Urothelium cell line (cell line): ENCODE measurements at regions not wholly inside any gene's neighbourhood (a gene's known extent, or its start where the extent isn't known, plus 50 kb on each side); places are given as distances from the start of the nearest gene placed in this dataset.
A peak's percentile ranks its signal among the peaks of the same experiment; 100 is the strongest.

ENCODE experiments used
- DNase-seq: peaks from one replicate; pipeline ENCODE4 v3.0.0; 2011; ENCODE audit warnings: low spot score, mixed read lengths
- FAIRE-seq: peaks from 2 replicates; lab custom pipeline; 2011; peaks lifted over from hg19 to GRCh38; lab: Jason Lieb, UNC

DNA sequence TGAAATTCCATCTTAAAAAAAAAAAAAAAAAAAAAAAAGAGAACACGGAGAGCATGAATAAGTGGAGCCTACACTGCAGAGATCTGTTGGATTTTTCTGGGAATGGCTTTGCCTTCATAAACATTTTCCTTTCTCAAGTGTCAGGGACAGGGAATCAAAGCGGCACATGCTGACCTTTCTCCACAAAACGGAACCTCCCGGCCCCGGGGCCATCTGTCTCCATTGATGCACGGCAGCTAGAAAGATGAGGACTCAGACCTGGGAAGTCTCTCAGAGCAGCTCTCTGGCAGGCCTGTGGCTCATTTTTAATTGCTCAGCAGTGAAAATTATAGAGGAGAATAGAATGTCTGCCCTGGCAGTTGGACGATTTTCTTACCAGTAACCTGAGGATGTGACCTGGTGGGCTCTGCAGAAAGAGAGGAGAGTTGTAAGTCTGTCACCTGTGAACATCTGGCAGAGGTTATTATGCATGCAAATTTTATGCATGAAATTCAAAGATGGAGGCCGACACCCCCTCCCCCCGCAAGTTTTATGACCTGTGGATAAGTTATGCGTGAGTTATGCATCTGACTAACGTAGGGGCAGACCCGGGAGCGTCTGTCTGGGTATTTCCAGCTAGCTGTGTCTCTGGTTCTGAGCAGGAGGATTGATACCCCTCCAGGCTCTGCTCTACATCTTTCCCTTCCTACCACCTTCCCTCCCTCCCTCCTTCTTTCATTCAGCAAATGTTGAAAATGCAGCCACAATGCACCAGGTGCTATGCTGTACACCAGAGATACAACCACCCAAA, 352.5 kb downstream of the CDH26 start:
- DNase-seq (no peak), FAIRE-seq (no peak)

DNA sequence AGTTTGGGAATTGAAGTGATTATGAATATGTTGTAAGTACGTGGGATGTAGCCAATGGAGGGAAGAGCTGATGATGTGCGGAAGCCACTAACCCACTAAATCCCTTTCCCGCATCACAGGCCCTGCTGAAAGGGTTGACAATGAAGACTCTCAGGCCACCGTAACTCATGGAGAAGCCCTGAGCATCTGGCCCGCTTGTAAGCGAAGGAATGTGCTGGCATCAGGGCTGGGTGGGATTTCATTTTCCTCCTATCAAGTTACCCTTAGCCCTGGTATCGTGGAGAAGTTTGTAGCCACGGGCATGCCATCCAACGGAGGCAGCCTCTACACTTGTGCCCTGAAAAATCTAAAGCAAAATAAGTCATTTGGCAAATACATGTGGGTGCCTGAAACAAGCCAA, 355.0 kb downstream of the CDH26 start:
- no peak for FAIRE-seq
- no peak for DNase-seq

DNA sequence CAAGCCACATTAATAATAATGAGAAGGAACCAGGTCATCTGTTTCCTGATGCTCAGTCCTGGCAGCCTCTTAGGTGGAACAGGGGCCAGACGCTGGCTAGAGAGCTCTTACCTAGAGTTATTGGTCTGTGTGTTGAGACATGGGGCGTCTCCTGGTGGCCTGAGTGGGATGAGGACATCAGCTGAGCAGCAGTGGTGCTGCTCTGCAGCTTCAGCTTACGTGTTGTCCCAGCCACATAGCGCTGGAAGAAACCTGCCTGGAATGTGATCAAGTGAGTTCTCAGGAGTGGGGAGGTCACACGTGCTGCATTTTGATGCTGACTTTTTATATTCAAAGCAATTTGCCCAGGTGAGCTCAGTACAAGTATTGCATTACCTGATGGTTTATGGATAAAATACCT, 355.4 kb downstream of the CDH26 start:
- no peak for DNase-seq
- FAIRE-seq, result no peak

DNA sequence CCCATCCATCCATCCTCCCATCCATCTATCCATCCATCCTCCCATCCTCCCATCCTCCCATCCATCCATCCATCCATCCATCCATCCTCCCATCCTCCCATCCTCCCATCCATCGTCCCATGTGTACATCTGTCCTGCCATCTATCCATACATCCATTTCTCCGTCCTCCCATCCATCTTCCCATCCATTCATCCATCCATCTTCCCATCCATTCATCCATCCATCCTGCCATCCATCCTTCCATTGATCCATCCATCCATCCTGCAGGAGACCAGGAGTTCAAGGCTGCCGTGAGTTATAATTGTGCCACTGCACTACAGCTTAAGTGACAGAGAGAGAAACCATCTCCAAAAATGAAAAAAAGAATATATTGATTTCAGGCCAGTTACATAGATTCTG, 356.5 kb downstream of the CDH26 start:
- DNase-seq (no peak), FAIRE-seq (peak; percentile 99)

DNA sequence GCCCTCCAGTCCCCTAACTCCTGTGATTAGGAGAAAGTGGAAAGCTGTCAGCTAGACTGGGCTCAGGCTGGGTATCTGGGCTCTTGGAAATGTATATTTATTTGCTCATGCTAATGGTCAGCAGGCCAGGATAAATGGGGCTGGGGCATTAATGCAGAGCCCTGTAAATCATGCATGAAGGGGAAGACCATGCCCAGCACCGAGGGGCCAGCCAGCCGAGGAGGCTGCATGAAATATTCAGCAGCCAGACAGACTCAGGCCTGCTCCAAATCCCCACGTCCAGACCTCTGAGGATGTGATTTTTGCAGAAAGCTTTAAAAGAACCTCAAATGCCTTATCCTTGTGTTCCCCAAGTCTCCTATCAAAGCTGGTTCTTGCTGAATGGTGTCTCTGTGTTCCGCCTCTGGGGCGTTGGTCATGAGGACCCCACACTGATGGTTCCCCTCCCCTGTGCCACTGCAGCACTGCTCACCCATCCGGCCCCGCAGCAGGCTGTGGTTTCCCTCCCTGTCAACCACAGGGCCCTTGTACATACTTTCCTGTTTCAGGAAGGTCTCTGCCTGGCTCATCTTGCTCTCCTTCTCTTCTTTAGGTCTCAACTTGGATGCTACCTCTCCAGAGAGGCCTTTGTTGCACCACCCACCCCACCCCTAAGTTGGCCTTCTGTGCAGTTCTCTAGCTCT, 358.4 kb downstream of the CDH26 start:
- DNase-seq, result no peak
- FAIRE-seq, result no peak

DNA sequence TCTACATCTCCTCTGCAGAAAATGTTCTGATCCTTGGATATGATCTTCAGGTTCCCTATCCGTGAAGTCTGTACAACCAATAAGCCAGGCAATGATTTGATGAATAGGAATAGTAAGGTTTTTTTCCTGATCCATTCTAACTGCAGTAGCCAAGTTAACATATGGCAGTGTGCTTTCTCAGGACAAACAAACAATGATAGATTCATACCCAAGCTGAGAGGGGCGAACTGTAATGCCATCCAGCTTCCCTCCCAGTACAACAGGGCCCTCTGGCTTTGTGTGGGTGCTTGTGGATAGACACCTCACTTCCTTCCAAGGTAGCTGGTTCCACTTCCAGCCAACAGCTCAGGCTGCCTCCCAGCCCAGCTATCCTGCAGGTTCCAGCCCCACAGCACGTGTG, 359.2 kb downstream of the CDH26 start:
- FAIRE-seq, result no peak
- no peak for DNase-seq

DNA sequence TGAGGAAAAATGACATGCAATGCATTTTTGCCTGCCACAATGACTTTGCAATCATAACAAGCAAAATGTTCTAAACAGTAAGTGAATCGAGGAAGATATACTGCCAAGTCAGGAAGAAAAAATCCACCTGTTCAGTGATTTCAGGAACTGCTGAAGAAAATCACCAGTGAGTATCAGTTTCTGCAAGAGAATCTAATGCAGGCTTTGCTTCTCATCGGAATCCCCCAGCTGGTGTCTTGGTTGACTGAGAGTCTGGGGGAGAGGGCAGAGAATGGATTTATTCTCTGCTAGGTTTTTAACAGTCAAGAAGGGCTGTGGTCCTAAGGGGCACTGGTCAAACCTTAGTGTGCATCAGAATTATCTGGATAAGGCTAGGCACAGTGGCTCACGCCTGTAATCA, 363.4 kb downstream of the CDH26 start:
- DNase-seq, result no peak
- FAIRE-seq, result no peak

DNA sequence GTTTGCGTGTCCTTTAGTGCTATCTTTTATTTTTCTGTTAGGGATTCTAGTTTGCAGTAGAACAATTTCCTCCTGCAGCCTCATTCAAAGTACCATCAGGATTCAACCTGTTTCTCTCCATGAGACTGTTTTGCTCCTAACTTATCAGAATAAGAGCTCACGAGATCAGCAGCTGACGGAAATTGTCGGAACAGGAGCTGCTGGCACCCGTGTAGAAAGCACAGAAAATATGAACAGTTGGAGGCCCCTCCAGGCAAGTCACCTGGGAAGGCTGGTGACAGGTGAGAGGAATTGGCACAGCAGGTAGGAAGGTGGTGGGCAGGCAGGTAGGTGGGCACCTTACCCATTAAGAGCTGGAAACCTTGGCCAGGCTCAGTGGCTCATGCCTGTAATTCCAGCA, 368.6 kb downstream of the CDH26 start:
- no peak for FAIRE-seq
- no peak for DNase-seq

DNA sequence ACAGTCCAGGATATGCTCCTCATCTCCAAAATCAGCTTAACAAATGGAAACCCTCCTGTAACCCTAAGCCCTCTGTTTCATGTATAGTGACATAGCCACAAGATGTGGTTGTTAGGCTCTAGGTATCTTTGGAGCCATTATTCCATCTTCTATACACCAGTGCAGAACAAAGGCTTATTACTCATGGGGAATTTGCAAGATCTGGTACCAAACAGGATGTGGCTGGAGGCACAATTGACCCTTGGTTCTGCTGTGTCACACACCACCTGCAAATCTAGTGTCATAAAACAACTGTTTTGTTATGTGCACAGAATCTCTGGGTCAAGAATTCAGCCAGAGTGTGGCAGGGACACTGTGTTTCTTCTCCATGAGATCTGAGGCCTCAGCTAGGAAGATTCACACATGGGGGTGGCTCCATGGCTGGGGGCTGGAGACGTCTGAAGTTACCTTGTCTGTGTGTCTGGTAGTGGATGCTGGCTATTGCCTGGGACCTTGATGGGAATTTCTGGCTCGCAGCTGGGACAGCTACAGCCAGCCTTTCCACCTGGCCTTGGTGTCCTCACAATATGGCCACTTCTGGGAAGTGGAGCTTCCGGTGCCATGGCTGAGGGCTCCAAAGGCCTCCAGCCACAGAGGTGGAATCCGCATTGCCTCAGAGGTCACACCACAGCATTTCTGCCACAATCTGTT, 369.9 kb downstream of the CDH26 start:
- no peak for FAIRE-seq
- peak; percentile 15 for DNase-seq

DNA sequence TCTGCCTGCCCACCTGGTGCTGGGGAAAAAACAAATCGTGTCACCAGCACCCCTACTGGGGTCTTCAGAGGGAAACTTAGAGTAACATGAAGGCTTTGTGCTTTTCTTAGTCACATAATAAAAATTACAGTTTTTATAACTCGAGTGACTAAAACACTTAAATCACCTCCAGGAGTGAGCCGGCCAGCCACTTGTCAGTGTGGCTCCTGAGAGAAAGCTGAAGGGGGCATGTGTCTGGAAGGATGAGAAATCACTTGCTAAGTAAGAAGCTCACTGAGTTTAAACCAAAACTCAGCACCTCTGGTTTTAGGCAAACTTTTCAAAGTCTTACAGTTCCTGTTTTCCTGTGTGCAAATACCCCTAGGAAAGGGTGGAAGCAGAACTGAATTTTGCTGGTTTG, 372.2 kb downstream of the CDH26 start:
- FAIRE-seq (no peak), DNase-seq (no peak)

DNA sequence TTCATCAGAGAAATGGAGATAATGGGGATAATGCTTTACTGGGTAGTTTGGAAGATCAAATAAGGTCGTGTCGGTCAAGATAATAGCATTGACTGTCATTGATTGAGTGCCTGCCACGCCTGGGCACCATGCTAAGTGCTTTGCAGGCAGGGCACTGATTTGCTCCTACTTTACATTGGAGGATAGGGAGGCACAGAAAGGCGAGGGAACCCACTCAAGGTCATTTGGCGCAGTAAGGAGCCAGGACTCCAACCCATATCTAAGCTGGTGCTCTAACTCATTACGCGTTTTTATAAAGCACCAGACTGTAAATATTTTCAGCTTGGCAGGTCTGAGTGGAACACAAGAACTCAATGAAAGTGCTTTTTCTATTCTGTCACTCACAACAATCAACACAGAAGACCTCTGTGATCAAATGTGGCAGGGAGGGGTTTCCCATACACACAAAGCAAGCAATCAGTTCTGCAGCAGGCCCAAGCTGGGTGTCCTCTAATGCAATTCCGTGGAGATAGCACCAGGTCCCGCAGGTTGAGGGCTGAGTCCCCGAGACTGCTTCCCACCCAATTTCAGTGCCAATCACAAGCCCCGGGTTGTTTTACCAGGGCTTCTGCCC, 373.6 kb downstream of the CDH26 start:
- DNase-seq (no peak), FAIRE-seq (no peak)

DNA sequence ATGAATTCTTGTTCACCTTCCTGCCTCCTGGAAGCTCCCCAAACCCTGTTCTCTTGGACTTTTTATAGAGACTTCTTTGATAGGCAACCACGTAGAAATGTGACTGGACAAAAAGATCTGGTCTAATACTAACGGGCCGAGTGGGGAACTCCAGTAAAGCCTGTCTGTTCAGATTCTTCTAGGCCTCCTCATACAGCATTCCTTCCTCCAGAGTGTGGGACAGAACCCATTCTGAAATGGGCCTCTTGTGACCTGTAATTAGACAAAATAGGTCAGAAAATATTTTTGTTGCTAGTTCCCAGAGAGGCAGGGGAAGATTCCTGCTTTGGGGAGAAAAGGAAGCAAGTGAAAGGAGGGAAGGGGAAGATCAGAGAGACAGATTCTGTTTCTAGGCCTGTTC, 374.3 kb downstream of the CDH26 start:
- DNase-seq (no peak), FAIRE-seq (no peak)

DNA sequence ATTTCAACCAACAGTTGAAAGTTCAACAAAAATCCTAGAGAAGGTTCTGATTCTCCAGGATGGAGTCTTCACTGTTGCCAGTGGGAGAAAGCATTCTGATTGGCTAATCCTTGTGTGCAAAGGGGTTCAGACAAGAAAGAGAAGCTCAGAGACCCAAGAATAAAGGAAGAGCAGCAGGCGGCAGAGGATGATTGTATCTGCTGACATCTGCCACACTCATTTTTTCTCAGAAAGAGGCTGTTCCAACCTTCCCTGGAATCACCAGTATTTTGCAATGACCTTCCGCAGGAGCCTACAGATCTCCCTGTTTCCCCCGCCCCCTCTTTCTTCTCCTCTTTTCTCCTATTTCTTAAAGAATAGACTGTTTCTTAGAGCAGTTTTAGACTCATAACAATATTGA, 376.7 kb downstream of the CDH26 start:
- DNase-seq (no peak), FAIRE-seq (no peak)

DNA sequence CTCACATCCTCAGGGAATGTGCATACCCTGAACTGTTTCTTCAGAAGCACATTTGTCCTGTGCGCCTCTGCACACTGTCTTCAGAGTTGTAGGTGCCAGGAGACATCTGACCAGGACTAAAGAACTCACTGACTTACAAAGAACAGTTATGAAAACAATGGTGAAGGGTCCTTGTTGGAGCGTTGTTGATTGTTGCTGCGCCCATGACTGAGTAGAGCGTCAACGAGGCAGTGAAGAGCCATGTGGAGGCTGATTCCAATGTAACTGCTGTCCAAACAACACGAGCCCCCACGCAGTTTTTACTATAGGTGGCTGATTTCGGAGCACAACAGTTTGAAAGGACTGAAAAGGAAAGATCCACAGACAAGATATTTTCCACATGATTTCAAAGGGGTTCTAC, 380.3 kb downstream of the CDH26 start:
- no peak for DNase-seq

DNA sequence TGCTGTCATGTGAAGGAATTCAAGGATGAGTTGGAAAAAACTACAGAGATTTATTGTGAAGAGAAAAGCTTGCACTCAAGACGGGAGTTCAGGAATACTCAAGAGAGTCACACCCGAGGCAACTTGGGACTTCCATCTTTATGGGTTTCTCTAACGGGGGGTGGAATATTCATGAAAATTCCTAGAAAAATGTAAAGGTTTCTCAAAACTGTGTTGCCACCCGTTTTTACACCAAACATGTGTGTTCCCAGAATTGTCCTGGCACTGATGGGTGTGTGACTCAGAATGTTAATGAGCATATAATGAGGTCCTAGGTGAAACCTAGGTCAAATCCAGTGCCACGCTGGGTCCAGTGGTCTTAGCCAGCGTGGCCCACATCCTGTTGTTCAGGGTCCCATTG, 381.5 kb downstream of the CDH26 start:
- DNase-seq, result no peak
- FAIRE-seq, result no peak

More for the DNA sequence above, 380.3 kb downstream of the CDH26 start:
- FAIRE-seq, result no peak

DNA sequence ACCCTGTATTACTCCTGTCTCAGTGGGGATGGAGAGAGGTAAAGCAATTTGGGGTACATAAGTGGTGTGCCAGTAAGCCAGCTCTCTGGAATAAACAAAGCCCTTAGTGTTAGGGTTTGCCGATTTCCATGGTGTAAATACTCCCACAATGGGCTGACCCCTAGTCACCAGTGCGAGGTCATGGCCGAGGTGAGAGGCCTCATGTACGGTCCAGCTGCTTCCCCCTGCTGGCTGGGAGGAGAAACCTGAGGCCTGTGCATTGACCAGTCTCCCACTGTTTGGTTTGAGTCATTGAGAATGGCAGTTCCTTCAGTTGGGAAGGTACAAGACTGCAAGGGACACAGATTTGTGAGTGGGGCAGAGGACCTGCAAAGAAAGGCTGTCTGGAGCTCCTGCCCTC, 382.0 kb downstream of the CDH26 start:
- no peak for FAIRE-seq
- no peak for DNase-seq

DNA sequence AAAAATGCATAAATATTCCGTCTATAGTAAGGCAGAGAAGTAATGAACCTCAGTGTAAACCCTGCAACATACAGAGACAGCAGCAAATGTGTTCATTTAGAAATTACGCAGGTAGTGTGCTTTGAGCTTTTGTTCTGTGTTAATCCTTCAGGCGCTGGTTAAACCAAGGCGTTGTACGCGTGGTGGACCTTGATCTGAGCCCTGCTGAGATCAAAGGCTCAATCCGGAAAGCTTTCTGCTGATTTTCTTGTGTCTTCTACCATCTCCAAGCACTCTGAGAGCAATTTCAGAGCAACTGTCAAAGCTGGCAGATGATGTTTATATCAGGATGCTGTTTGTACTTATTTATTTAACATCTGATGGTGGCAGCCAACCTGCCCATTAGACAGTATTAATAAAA, 382.8 kb downstream of the CDH26 start:
- FAIRE-seq (no peak), DNase-seq (no peak)

DNA sequence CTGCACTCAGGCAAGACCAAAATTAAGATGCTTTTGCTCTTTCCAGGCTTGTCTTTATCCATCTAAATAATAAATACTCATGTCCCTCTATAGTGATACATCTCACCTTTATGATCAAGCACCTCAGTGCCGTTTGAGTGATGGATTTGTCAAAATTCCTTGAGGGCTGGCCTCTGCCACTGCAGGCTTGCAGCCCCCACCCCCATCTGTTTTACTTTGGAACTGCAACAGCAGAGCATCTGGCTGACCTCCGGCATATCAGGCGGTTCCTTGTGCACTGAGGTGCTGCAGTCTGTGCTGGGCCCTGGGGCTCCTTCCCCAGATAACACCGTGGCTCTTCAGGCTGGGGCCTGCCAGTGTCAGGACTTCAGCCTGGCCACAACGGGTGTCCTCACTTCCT, 386.9 kb downstream of the CDH26 start:
- FAIRE-seq, result no peak

DNA sequence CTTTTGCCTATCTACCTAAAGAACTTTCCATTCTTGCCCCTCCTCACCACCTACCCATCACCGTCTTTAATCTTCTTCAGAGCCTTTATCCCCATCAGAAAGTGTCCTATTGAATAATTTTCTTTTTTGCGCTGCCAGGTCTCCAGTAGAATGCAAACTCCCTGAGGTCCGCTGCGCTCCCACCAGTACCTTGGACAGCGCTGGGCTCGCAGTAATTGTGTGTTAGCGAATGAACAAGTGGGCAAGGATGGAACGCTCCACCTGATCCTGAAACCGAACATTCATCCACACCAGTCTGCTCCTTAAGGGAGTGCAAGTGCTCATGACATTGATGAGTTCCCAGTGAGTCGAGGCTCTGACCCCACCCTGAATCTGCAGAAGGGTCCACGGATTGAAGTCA, 391.2 kb downstream of the CDH26 start:
- DNase-seq (no peak), FAIRE-seq (no peak)

More for the DNA sequence above, 386.9 kb downstream of the CDH26 start:
- no peak for DNase-seq

DNA sequence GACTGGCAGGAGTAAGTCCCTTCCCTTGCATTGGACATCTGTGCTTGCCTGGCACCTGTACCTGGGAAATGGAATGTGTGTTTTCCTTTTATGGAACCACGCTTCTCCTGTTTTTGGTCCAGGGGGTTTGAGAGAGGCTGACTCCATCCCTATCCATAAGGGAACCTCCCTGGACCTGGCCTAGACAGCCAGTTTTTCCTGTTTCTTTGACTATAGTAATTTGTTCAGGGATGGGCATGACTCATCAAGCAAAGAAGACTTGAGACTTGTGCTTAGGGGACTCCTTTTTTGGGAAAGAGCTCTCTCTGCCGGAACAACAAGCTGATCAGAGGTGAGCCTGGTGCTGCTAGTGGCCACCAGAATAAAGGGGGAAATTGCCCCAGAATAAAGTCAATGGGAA, 393.8 kb downstream of the CDH26 start:
- DNase-seq (no peak), FAIRE-seq (no peak)

DNA sequence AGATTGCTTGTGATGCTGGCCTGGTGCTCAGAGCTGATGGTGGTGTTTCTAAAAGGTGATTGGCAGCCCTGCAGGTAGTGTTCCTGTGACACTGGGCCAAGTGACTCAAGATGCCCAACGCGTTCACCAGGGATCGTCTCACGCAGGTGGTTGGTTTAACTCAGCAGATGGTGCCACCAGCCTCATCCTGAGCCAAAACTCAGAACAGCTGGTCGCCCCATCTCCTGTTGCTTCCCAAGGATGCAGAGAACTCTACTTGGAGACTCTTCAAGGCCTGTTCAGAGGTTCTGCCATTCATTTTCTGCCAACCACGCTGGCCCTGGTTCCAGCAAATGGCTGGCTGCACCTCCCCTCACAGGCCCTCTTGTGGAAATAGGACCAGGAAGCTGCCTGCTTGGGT, 394.4 kb downstream of the CDH26 start:
- no peak for DNase-seq
- FAIRE-seq, result no peak
